Memory B cell (primary cell): ENCODE measurements at regions not wholly inside any gene's neighbourhood (a gene's known extent, or its start where the extent isn't known, plus 50 kb on each side); places are given as distances from the start of the nearest gene placed in this dataset.

ENCODE experiments used
- ATAC-seq: fragments of 150-1000 bp; cut with Tn5 transposase; 2 replicates; pipeline ENCODE4 v1.10.0; 2021; ENCODE audit warnings: low read depth, mild to moderate bottlenecking, moderate library complexity
- DNase-seq, 2 donors: peaks; one replicate each; pipeline ENCODE4 v3.0.0; 2022; ENCODE audit warnings: low spot score in 2 of 2
- H3K27ac Mint-ChIP-seq: one replicate; pipeline ENCODE4 v1.8.0; 2022; ENCODE audit warnings: mild to moderate bottlenecking, moderate library complexity, mixed read lengths
- H3K27me3 Mint-ChIP-seq: one replicate; pipeline ENCODE4 v1.8.0; 2022; ENCODE audit warnings: mixed read lengths
- H3K36me3 Mint-ChIP-seq: one replicate; pipeline ENCODE4 v1.8.0; 2022; ENCODE audit warnings: mild to moderate bottlenecking, mixed read lengths
- H3K4me1 Mint-ChIP-seq: one replicate; pipeline ENCODE4 v1.8.0; 2022; ENCODE audit warnings: mixed read lengths
- H3K4me3 Mint-ChIP-seq: one replicate; pipeline ENCODE4 v1.8.0; 2022; ENCODE audit warnings: mild to moderate bottlenecking, moderate library complexity, mixed read lengths
- H3K9me3 Mint-ChIP-seq: one replicate; pipeline ENCODE4 v1.8.0; 2022; ENCODE audit warnings: mixed read lengths

- Mint-ChIP-seq H3K9me3 (no peaks in the 10 kb centered on the region), H3K27ac (no peak overlapping the region), H3K27me3 (peaks cover 5% of the 10 kb centered on the region), H3K4me3 (no peak overlapping the region), H3K36me3 (no peaks in the 10 kb centered on the region), H3K4me1 (peaks cover 5% of the 10 kb centered on the region)
- DNase-seq (no peak), ATAC-seq (no peak)
Measured at GRCh38 chr17:27382025-27382424, 74.2 kb upstream of the KSR1 start.

GRCh38 chr17:27384261-27384701, 72.0 kb upstream of the KSR1 start:
- ATAC-seq (no peak), DNase-seq (no peak)
- H3K27ac Mint-ChIP-seq = no peak overlapping the region

GRCh38 chr17:27384726-27385125, 71.5 kb upstream of the KSR1 start:
- Mint-ChIP-seq H3K27me3 (peaks cover 3% of the 10 kb centered on the region), H3K27ac (no peak overlapping the region), H3K4me1 (peaks cover 7% of the 10 kb centered on the region), H3K36me3 (no peaks in the 10 kb centered on the region), H3K9me3 (no peaks in the 10 kb centered on the region), H3K4me3 (no peak overlapping the region)
- ATAC-seq (no peak), DNase-seq (no peak)

More at GRCh38 chr17:27384261-27384701, 72.0 kb upstream of the KSR1 start:
- H3K4me1 Mint-ChIP-seq = peaks cover 7% of the 10 kb centered on the region
- no peaks in the 10 kb centered on the region for H3K36me3 Mint-ChIP-seq
- H3K9me3 Mint-ChIP-seq = no peaks in the 10 kb centered on the region
- H3K4me3 Mint-ChIP-seq = no peak overlapping the region
- peaks cover 3% of the 10 kb centered on the region for H3K27me3 Mint-ChIP-seq

GRCh38 chr17:27385626-27386025, 70.6 kb upstream of the KSR1 start:
- ATAC-seq (no peak), DNase-seq (no peak)
- Mint-ChIP-seq H3K27me3 (no peaks in the 10 kb centered on the region), H3K4me1 (peaks cover 5% of the 10 kb centered on the region), H3K9me3 (no peaks in the 10 kb centered on the region), H3K4me3 (no peak overlapping the region), H3K27ac (no peak overlapping the region), H3K36me3 (no peaks in the 10 kb centered on the region)

- no peak for ATAC-seq
- Mint-ChIP-seq H3K4me3 (no peak overlapping the region), H3K36me3 (no peaks in the 10 kb centered on the region), H3K27me3 (no peaks in the 10 kb centered on the region), H3K4me1 (peaks cover 3% of the 10 kb centered on the region), H3K27ac (no peak overlapping the region), H3K9me3 (no peaks in the 10 kb centered on the region)
- no peak for DNase-seq
Measured at GRCh38 chr17:27386206-27387075, 69.8 kb upstream of the KSR1 start.

- Mint-ChIP-seq H3K27ac (no peak overlapping the region), H3K4me3 (no peak overlapping the region), H3K27me3 (no peaks in the 10 kb centered on the region), H3K9me3 (no peaks in the 10 kb centered on the region), H3K36me3 (no peaks in the 10 kb centered on the region), H3K4me1 (peaks cover 3% of the 10 kb centered on the region)
- ATAC-seq = no peak
- no peak for DNase-seq
Measured at GRCh38 chr17:27389542-27390140, 66.6 kb upstream of the KSR1 start.

GRCh38 chr17:27390540-27390939, 65.7 kb upstream of the KSR1 start:
- Mint-ChIP-seq H3K9me3 (no peaks in the 10 kb centered on the region), H3K36me3 (no peaks in the 10 kb centered on the region), H3K27ac (no peak overlapping the region), H3K4me1 (peaks cover 3% of the 10 kb centered on the region), H3K4me3 (no peak overlapping the region), H3K27me3 (peaks cover 3% of the 10 kb centered on the region)
- ATAC-seq (no peak), DNase-seq (no peak)

GRCh38 chr17:27391427-27391826, 64.8 kb upstream of the KSR1 start:
- Mint-ChIP-seq H3K27ac (no peak overlapping the region), H3K36me3 (no peaks in the 10 kb centered on the region), H3K9me3 (no peaks in the 10 kb centered on the region), H3K4me3 (no peak overlapping the region), H3K27me3 (peaks cover 3% of the 10 kb centered on the region), H3K4me1 (peaks cover 3% of the 10 kb centered on the region)
- no peak for DNase-seq
- no peak for ATAC-seq

- no peak for ATAC-seq
- Mint-ChIP-seq H3K36me3 (no peaks in the 10 kb centered on the region), H3K27me3 (peaks cover 3% of the 10 kb centered on the region), H3K4me3 (no peak overlapping the region), H3K4me1 (no peaks in the 10 kb centered on the region), H3K27ac (no peak overlapping the region), H3K9me3 (no peaks in the 10 kb centered on the region)
- no peak for DNase-seq
Measured at GRCh38 chr17:27396045-27396444, 60.2 kb upstream of the KSR1 start.

- no peak for ATAC-seq
- Mint-ChIP-seq H3K9me3 (no peaks in the 10 kb centered on the region), H3K27me3 (peaks cover 8% of the 10 kb centered on the region), H3K4me3 (no peak overlapping the region), H3K36me3 (no peaks in the 10 kb centered on the region), H3K4me1 (peaks cover 5% of the 10 kb centered on the region), H3K27ac (no peak overlapping the region)
- no peak for DNase-seq
Measured at GRCh38 chr17:27396941-27397340, 59.3 kb upstream of the KSR1 start.

GRCh38 chr17:27398691-27399090, 57.6 kb upstream of the KSR1 start:
- H3K27ac Mint-ChIP-seq = no peak overlapping the region
- DNase-seq (no peak), ATAC-seq (no peak)
- no peaks in the 10 kb centered on the region for H3K9me3 Mint-ChIP-seq
- H3K4me3 Mint-ChIP-seq = no peak overlapping the region
- peaks cover 9% of the 10 kb centered on the region for H3K27me3 Mint-ChIP-seq
- no peaks in the 10 kb centered on the region for H3K36me3 Mint-ChIP-seq
- peaks cover 5% of the 10 kb centered on the region for H3K4me1 Mint-ChIP-seq

GRCh38 chr17:27400991-27401390, 55.3 kb upstream of the KSR1 start:
- Mint-ChIP-seq H3K27me3 (peaks cover 7% of the 10 kb centered on the region), H3K27ac (no peak overlapping the region), H3K36me3 (no peaks in the 10 kb centered on the region), H3K9me3 (no peaks in the 10 kb centered on the region), H3K4me3 (no peak overlapping the region), H3K4me1 (peaks cover 5% of the 10 kb centered on the region)
- DNase-seq = no peak
- ATAC-seq = no peak

GRCh38 chr17:27402943-27403342, 53.3 kb upstream of the KSR1 start:
- H3K27me3 Mint-ChIP-seq = peaks cover 7% of the 10 kb centered on the region
- ATAC-seq = no peak
- H3K9me3 Mint-ChIP-seq = no peaks in the 10 kb centered on the region
- peaks cover 5% of the 10 kb centered on the region for H3K4me1 Mint-ChIP-seq
- H3K36me3 Mint-ChIP-seq = no peaks in the 10 kb centered on the region
- no peak overlapping the region for H3K27ac Mint-ChIP-seq
- H3K4me3 Mint-ChIP-seq = no peak overlapping the region
- no peak for DNase-seq

- peaks cover 5% of the 10 kb centered on the region for H3K4me1 Mint-ChIP-seq
- H3K36me3 Mint-ChIP-seq = no peaks in the 10 kb centered on the region
- no peaks in the 10 kb centered on the region for H3K9me3 Mint-ChIP-seq
- H3K27me3 Mint-ChIP-seq = peaks cover 7% of the 10 kb centered on the region
- H3K4me3 Mint-ChIP-seq = no peak overlapping the region
- no peak overlapping the region for H3K27ac Mint-ChIP-seq
- DNase-seq (no peak), ATAC-seq (no peak)
Measured at GRCh38 chr17:27403480-27404005, 52.7 kb upstream of the KSR1 start.
